ENCODE measurements at regions not wholly inside any gene's neighbourhood (a gene's known extent, or its start where the extent isn't known, plus 50 kb on each side); places are given as distances from the start of the nearest gene placed in this dataset.

GRCh38 chr10:33833566-33833965 lies 499.1 kb upstream of the NRP1 start:
- TF ChIP-seq POLR2A (IDR thresholded peaks at IDR 0.05; ENCODE audit: low read depth, low read length) = no peak
- no peak for TF ChIP-seq TAF1 (IDR thresholded peaks at IDR 0.05; ENCODE audit: borderline replicate concordance, low read depth, low read length)
